ENCODE measurements at regions not wholly inside any gene's neighbourhood (a gene's known extent, or its start where the extent isn't known, plus 50 kb on each side); places are given as distances from the start of the nearest gene placed in this dataset.

DNA sequence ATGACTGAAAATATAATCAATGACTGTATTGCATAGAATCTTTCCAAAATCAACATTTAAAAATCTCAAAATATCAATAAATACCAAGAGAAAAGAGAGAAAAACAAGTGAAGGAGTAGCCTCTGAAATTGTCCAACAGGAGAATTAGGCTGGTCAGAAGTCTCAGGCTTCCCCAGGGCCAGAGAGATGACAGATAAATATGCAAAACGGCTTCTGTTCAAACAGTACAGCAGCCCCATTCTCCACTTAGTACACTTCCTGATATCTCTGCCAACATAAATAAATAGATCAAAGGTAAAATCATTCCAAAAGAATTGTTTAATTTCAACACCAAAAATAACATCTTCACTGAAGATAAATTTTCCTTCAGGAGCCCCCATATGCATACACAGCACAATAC, 204.7 kb upstream of the GABRA2 start:
- TF ChIP-seq, protein P1, sequence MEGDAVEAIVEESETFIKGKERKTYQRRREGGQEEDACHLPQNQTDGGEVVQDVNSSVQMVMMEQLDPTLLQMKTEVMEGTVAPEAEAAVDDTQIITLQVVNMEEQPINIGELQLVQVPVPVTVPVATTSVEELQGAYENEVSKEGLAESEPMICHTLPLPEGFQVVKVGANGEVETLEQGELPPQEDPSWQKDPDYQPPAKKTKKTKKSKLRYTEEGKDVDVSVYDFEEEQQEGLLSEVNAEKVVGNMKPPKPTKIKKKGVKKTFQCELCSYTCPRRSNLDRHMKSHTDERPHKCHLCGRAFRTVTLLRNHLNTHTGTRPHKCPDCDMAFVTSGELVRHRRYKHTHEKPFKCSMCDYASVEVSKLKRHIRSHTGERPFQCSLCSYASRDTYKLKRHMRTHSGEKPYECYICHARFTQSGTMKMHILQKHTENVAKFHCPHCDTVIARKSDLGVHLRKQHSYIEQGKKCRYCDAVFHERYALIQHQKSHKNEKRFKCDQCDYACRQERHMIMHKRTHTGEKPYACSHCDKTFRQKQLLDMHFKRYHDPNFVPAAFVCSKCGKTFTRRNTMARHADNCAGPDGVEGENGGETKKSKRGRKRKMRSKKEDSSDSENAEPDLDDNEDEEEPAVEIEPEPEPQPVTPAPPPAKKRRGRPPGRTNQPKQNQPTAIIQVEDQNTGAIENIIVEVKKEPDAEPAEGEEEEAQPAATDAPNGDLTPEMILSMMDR (conservative IDR thresholded peaks at IDR 0.05; ENCODE audit: low read depth, low read length): no peak
- DNase-seq (ENCODE audit: low read depth): no peak
- H3K4me3 ChIP-seq (ENCODE audit: low read depth, low read length): no peak overlapping the region

DNA sequence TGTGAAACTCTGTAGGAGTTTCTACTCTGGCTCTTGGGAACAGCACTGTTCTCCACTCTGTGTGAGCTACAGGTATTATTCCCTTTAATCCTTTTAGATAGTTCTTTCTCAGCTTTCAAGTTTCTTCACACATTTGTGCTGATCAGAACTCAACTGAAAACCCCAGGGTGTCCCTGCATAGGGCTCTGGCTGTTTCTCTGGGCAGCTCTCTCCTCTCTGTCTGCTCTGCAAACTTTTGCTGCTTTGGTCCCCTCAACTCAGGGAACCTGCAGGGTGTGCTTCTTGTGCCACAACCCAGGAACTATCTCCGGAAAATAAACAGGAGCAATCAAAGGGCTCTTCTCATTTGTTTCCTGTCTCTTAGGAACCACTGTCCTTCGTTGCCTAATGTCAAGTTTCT, 196.6 kb upstream of the GABRA2 start:
- DNase-seq (ENCODE audit: low read depth): no peak
- H3K4me3 ChIP-seq (ENCODE audit: low read depth, low read length): no peak overlapping the region
- TF ChIP-seq, protein P1 (conservative IDR thresholded peaks at IDR 0.05; ENCODE audit: low read depth, low read length): no peak

DNA sequence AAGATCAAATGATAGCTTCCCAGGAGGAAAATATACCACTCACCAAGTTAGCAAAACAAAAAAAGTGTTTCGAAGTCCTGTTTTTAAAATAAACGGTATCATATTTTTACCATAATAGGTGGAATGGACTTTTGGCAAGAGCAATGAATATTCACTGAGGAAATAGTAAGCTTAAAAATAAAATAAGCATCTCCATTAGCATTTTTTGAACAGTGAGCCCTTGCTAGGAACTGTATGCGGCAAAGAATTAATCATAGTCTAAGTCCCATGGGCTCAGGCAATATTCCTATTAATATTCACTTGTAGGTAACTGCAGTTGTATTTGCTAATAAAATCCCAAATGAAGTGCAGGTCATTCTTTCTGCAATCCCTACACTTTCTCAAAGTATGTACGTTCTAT, 191.7 kb upstream of the GABRA2 start:
- TF ChIP-seq, protein P1 (conservative IDR thresholded peaks at IDR 0.05; ENCODE audit: low read depth, low read length): no peak
- no peak overlapping the region for H3K4me3 ChIP-seq (ENCODE audit: low read depth, low read length)
- DNase-seq (ENCODE audit: low read depth): no peak

DNA sequence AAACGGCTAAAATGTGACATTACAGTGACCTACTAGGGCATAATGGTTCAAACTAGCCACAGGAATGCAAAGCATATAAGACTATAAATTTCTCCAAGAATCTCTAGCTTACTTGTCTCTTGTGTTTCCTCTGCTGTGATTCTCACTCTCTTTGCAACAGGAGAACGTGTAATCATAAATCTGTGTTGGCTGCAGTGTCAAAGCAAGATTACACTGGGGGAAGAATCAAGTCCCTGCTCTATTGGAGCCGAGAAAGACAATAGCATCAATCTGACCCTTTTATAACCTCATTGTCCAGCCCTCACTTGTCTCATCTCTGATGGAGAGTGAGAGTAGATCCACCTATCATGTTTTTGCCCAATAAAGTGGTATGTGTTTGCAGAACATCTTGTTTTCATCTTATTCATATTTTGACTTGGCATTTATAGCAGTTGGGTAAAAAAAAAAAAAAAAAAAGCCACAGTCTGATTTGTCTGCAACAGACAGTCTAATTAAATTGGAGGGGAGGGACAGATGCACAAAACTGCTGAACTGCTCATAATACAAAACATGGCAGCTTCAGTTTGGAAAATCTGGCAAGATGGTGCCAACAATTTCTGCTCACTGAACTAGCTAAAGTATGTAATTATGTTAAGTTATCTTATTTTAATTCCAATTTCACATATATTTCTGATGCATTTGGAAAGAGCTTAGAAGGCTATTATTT, 165.0 kb upstream of the GABRA2 start:
- TF ChIP-seq, protein P1 (conservative IDR thresholded peaks at IDR 0.05; ENCODE audit: low read depth, low read length): no peak
- H3K4me3 ChIP-seq (ENCODE audit: low read depth, low read length): no peak overlapping the region
- DNase-seq (ENCODE audit: low read depth): no peak

DNA sequence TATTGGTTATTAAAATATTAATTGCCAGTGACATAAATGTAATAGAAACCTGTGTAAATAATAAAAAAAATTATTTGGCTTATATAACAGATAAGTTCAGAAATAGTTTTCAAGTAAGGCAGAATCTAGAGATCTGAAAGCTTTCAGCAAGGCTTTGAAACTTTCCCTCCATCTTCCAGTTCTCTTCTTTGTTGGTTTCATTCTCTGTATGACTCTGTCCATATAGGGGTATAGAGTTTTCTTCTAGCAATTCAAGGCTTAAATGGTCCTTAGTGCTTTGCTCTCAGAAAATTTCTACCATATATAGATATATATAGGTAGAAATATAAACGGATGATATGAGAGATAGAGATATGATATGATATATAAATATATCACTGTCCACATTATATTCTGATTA, 160.5 kb upstream of the GABRA2 start:
- H3K4me3 ChIP-seq (ENCODE audit: low read depth, low read length): no peak overlapping the region
- no peak for DNase-seq (ENCODE audit: low read depth)
- TF ChIP-seq, protein P1 (conservative IDR thresholded peaks at IDR 0.05; ENCODE audit: low read depth, low read length): no peak

DNA sequence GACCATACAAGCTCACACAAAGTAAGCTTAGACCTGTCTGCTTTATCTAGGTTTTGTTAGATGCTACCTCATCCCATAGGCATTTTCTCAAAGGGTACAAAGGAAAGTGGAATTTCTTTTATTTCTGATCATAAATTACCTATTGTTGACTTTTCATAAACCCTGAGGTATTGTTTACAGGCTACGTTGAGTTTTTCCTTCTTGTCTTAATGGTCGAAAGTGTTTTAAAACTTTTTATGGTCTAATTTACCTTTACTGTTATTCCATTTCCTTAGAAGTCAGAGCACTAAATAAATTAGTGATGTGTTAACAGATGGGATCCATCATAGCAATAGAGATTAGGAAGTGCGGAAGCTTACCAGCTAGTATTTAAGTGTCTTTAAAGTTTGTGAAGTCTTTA, 159.2 kb upstream of the GABRA2 start:
- TF ChIP-seq, protein P1 (conservative IDR thresholded peaks at IDR 0.05; ENCODE audit: low read depth, low read length): no peak
- H3K4me3 ChIP-seq (ENCODE audit: low read depth, low read length): no peak overlapping the region
- no peak for DNase-seq (ENCODE audit: low read depth)

DNA sequence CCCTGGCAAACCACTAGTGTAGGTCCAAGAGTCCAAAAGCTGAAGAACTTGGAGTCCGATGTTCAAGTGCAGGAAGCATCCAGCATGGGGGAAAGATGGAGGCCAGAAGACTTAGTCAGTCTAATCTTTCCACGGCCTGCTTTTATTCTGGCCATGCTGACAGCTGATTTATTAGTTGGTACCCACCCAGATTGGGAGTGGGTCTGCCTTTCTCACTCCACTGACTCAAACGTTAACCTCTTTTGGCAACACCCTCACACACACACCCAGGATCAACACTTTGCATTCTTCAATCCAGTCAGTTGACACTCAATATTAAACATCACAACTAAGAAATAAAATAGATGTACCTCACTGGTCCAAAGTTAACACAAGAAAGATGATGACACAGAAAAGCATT, 134.8 kb upstream of the GABRA2 start:
- no peak overlapping the region for H3K4me3 ChIP-seq (ENCODE audit: low read depth, low read length)
- TF ChIP-seq, protein P1 (conservative IDR thresholded peaks at IDR 0.05; ENCODE audit: low read depth, low read length): no peak
- no peak for DNase-seq (ENCODE audit: low read depth)

Measured in choroid plexus epithelial cell (primary cell).